H9 (cell line): ENCODE measurements at regions not wholly inside any gene's neighbourhood (a gene's known extent, or its start where the extent isn't known, plus 50 kb on each side); places are given as distances from the start of the nearest gene placed in this dataset.

Experiments used
- DNase-seq: peaks from one replicate; pipeline ENCODE4 v3.0.0-alpha.2; 2017
- H2AFZ ChIP-seq: one replicate; pipeline ENCODE4 v1.6.1; 2013; ENCODE audit warnings: mild to moderate bottlenecking, low read length, control low read depth, moderate library complexity
- H2AK5ac ChIP-seq: 2 replicates; pipeline ENCODE4 v1.6.1; 2013; ENCODE audit warnings: low read length, control low read depth, mixed read lengths; ENCODE audit not compliant: insufficient read length
- H2BK120ac ChIP-seq: one replicate; pipeline ENCODE4 v1.6.1; 2013; ENCODE audit warnings: low read depth, mild to moderate bottlenecking, low read length, control low read depth, inconsistent platforms; ENCODE audit not compliant: poor library complexity, severe bottlenecking
- H2BK12ac ChIP-seq: 2 replicates; pipeline ENCODE4 v1.6.1; 2013; ENCODE audit warnings: low read length, control low read depth, mixed read lengths, low read depth; ENCODE audit not compliant: insufficient read length
- H2BK15ac ChIP-seq: 2 replicates; pipeline ENCODE4 v1.6.1; 2013; ENCODE audit warnings: low read depth, low read length, control low read depth
- H2BK20ac ChIP-seq: one replicate; pipeline ENCODE4 v1.6.1; 2013; ENCODE audit warnings: low read depth, mild to moderate bottlenecking, low read length, control low read depth, inconsistent platforms; ENCODE audit not compliant: poor library complexity, severe bottlenecking
- H2BK5ac ChIP-seq: 2 replicates; pipeline ENCODE4 v1.6.1; 2013; ENCODE audit warnings: low read length, control low read depth, mixed read lengths; ENCODE audit not compliant: insufficient read length
- H3K14ac ChIP-seq: 2 replicates; pipeline ENCODE4 v1.6.1; 2013; ENCODE audit warnings: low read length, control low read depth; ENCODE audit not compliant: insufficient read depth
- H3K18ac ChIP-seq: 2 replicates; pipeline ENCODE4 v1.6.1; 2013; ENCODE audit warnings: low read depth, mild to moderate bottlenecking, mixed read lengths, low read length, control low read depth; ENCODE audit not compliant: insufficient read length
- H3K23ac ChIP-seq: 2 replicates; pipeline ENCODE4 v1.6.1; 2013; ENCODE audit warnings: low read length, control low read depth, mixed read lengths, low read depth; ENCODE audit not compliant: insufficient read length
- H3K23me2 ChIP-seq: 2 replicates; pipeline ENCODE4 v1.6.1; 2013; ENCODE audit warnings: low read depth, mild to moderate bottlenecking, mixed read lengths, low read length, control low read depth; ENCODE audit not compliant: insufficient read length, poor library complexity, severe bottlenecking
- H3K27ac ChIP-seq: 2 replicates; pipeline ENCODE4 v1.5.1; 2013; ENCODE audit warnings: low read length, control low read depth, mixed read lengths, low read depth; ENCODE audit not compliant: insufficient read length
- H3K27me3 ChIP-seq: 2 replicates; pipeline ENCODE4 v1.6.1; 2013; ENCODE audit warnings: low read length, control low read depth, inconsistent platforms; ENCODE audit not compliant: insufficient read depth
- H3K4ac ChIP-seq: 2 replicates; pipeline ENCODE4 v1.6.1; 2013; ENCODE audit warnings: low read depth, mild to moderate bottlenecking, control low read depth, inconsistent platforms, low read length, moderate library complexity
- H3K4me1 ChIP-seq: 2 replicates; pipeline ENCODE4 v1.6.1; 2013; ENCODE audit warnings: low read length, control low read depth, inconsistent platforms; ENCODE audit not compliant: insufficient read depth
- H3K4me2 ChIP-seq: 2 replicates; pipeline ENCODE4 v1.6.1; 2013; ENCODE audit warnings: low read length, control low read depth, mixed read lengths; ENCODE audit not compliant: insufficient read length, insufficient read depth
- H3K56ac ChIP-seq: 2 replicates; pipeline ENCODE4 v1.6.1; 2013; ENCODE audit warnings: low read depth, mild to moderate bottlenecking, mixed read lengths, low read length, control low read depth; ENCODE audit not compliant: insufficient read length
- H3K79me1 ChIP-seq: 2 replicates; pipeline ENCODE4 v1.6.1; 2013; ENCODE audit warnings: low read depth, mild to moderate bottlenecking, moderate library complexity, low read length, control low read depth, inconsistent platforms; ENCODE audit not compliant: insufficient read depth, poor library complexity, severe bottlenecking
- H3K79me2 ChIP-seq: 2 replicates; pipeline ENCODE4 v1.6.1; 2013; ENCODE audit warnings: low read length, control low read depth, inconsistent platforms; ENCODE audit not compliant: insufficient read depth
- H3K9ac ChIP-seq: 2 replicates; pipeline ENCODE4 v1.6.1; 2013; ENCODE audit warnings: low read length, control low read depth, mixed read lengths; ENCODE audit not compliant: insufficient read length; ENCODE audit errors: extremely low read depth
- H3K9me3 ChIP-seq: one replicate; pipeline ENCODE4 v1.6.1; 2013; ENCODE audit warnings: low read depth, low read length, inconsistent platforms; ENCODE audit not compliant: control insufficient read depth
- H3T11ph ChIP-seq: one replicate; pipeline ENCODE4 v1.6.1; 2013; ENCODE audit warnings: mild to moderate bottlenecking, low read length, control low read depth, inconsistent platforms
- H4K20me1 ChIP-seq: one replicate; pipeline ENCODE4 v1.6.1; 2013; ENCODE audit not compliant: control insufficient read depth, insufficient read length, insufficient read depth
- H4K5ac ChIP-seq: 2 replicates; pipeline ENCODE4 v1.6.1; 2013; ENCODE audit warnings: low read depth, mild to moderate bottlenecking, mixed read lengths, low read length, control low read depth; ENCODE audit not compliant: insufficient read length
- H4K8ac ChIP-seq: replicated peaks from 2 replicates; pipeline ENCODE4 v1.6.1; 2013; ENCODE audit warnings: low read length, control low read depth, mixed read lengths, low read depth; ENCODE audit not compliant: insufficient read length
- H4K91ac ChIP-seq: 2 replicates; pipeline ENCODE4 v1.6.1; 2013; ENCODE audit warnings: low read depth, mild to moderate bottlenecking, moderate library complexity, mixed read lengths, low read length, control low read depth; ENCODE audit not compliant: insufficient read length
- H3K27ac Mint-ChIP-seq, 3 experiments: 2 replicates in 2 of 3; 3 replicates in 1 of 3; pipeline ENCODE4 v1.8.0; 2020 to 2021; ENCODE audit warnings: mixed read lengths in 3 of 3, mild to moderate bottlenecking in 1 of 3, moderate library complexity in 1 of 3
- H3K27me3 Mint-ChIP-seq: 2 replicates; pipeline ENCODE4 v1.8.0; 2021; ENCODE audit warnings: low read depth, mild to moderate bottlenecking, moderate library complexity, mixed read lengths
- H3K36me3 Mint-ChIP-seq, 3 experiments: 2 replicates in 2 of 3; 3 replicates in 1 of 3; pipeline ENCODE4 v1.8.0; 2020 to 2021; ENCODE audit warnings: low read depth in 3 of 3, mixed read lengths in 3 of 3; ENCODE audit not compliant: insufficient read depth in 1 of 3
- H3K4me1 Mint-ChIP-seq, 2 experiments: 2 replicates each; pipeline ENCODE4 v1.8.0; 2020; ENCODE audit warnings: mixed read lengths in 2 of 2
- H3K4me3 Mint-ChIP-seq, 2 experiments: 2 replicates in 1 of 2; 3 replicates in 1 of 2; pipeline ENCODE4 v1.8.0; 2020 to 2021; ENCODE audit warnings: mild to moderate bottlenecking in 2 of 2, mixed read lengths in 2 of 2, moderate library complexity in 1 of 2
- H3K9me3 Mint-ChIP-seq, 2 experiments: 2 replicates in 1 of 2; 3 replicates in 1 of 2; pipeline ENCODE4 v1.8.0; 2020; ENCODE audit warnings: mild to moderate bottlenecking in 2 of 2, mixed read lengths in 2 of 2, moderate library complexity in 1 of 2
- CTCF ChIP-seq: fragments of 200-600 bp; sonication (generic); conservative IDR thresholded peaks from 3 replicates; pipeline ENCODE4 v1.8.0; 2021; ENCODE audit warnings: antibody characterized with exemption, mild to moderate bottlenecking
- WGBS: extraction: QIAGEN DNeasy Blood & Tissue Kit; methylation state at CpG from one replicate; pipeline ENCODE4 v1.1.7; 2013; ENCODE audit warnings: missing lambda C conversion rate, low lambda C conversion rate, mixed read lengths; ENCODE audit not compliant: insufficient read length; ENCODE audit errors: extremely low coverage; 5-methylcytosine and 5-hydroxymethylcytosine counted together

GRCh38 chr5:93055971-93056370, 525.0 kb downstream of the NR2F1-AS1 start:
- no peaks in the 10 kb centered on the region for H3K79me1 ChIP-seq
- no peak overlapping the region for H3K14ac ChIP-seq
- H3K27me3 Mint-ChIP-seq: no peaks in the 10 kb centered on the region
- H2AFZ ChIP-seq: no peak overlapping the region
- H3K9me3 ChIP-seq: no peaks in the 10 kb centered on the region
- peaks cover 3 to 8% of the 10 kb centered on the region in 2 experiments; a peak in 4 of 5 replicates for H3K9me3 Mint-ChIP-seq
- H4K8ac ChIP-seq: no peak overlapping the region
- no peak overlapping the region for H2BK12ac ChIP-seq
- no peak overlapping the region for H3T11ph ChIP-seq
- no CpG with 5 or more reads among the region's 3 CpGs for WGBS
- H3K36me3 Mint-ChIP-seq: peaks cover 7 to 12% (median 8%) of the 10 kb centered on the region in 3 experiments; a peak in 5 of 7 replicates
- H3K27me3 ChIP-seq: no peaks in the 10 kb centered on the region
- H3K23me2 ChIP-seq: no peaks in the 10 kb centered on the region
- H4K91ac ChIP-seq: no peak overlapping the region
- H3K4me1 Mint-ChIP-seq: peaks cover 14 to 34% of the 10 kb centered on the region in 2 experiments
- no peak overlapping the region for H2BK15ac ChIP-seq
- H4K20me1 ChIP-seq: no peaks in the 10 kb centered on the region
- no peak overlapping the region for H3K4me2 ChIP-seq
- no peak for TF ChIP-seq CTCF
- no peaks in the 10 kb centered on the region for H3K79me2 ChIP-seq
- no peak overlapping the region for H2AK5ac ChIP-seq
- no peak overlapping the region for H3K4me3 Mint-ChIP-seq
- no peak overlapping the region for H3K18ac ChIP-seq
- no peak for DNase-seq
- H2BK120ac ChIP-seq: no peak overlapping the region
- no peak overlapping the region for H3K4ac ChIP-seq
- H2BK5ac ChIP-seq: no peak overlapping the region
- H3K56ac ChIP-seq: no peak overlapping the region
- no peak overlapping the region for H4K5ac ChIP-seq
- H3K23ac ChIP-seq: no peak overlapping the region
- no peak overlapping the region for H3K27ac ChIP-seq
- no peak overlapping the region for H2BK20ac ChIP-seq
- peaks cover 4% of the 10 kb centered on the region; the same call in 1 of the 2 replicates for H3K4me1 ChIP-seq
- H3K27ac Mint-ChIP-seq: no peak overlapping the region
- H3K9ac ChIP-seq: no peak overlapping the region
